HG02938 (cell line): ENCODE measurements at regions not wholly inside any gene's neighbourhood (a gene's known extent, or its start where the extent isn't known, plus 50 kb on each side); places are given as distances from the start of the nearest gene placed in this dataset.

Experiments
- ATAC-seq: cut with Tn5 transposase; IDR thresholded peaks from one replicate; pipeline ENCODE4 v1.9.1; 2021; ENCODE audit warnings: mild to moderate bottlenecking, moderate library complexity; ENCODE audit not compliant: unreplicated experiment

- ATAC-seq = peak; percentile 65
These were observed 147.4 kb upstream of the POU2AF2 start for GRCh38 chr11:111098091-111098490.

GRCh38 chr11:111097191-111097590 is 148.3 kb upstream of the POU2AF2 start:
- ATAC-seq = no peak

GRCh38 chr11:111095327-111095726 is 150.2 kb upstream of the POU2AF2 start:
- ATAC-seq = peak; percentile 57

- no peak for ATAC-seq
These were observed 152.5 kb upstream of the POU2AF2 start for GRCh38 chr11:111093061-111093460.

GRCh38 chr11:111091321-111091938 is 154.1 kb upstream of the POU2AF2 start:
- ATAC-seq = no peak

GRCh38 chr11:111089759-111090158 is 155.8 kb upstream of the POU2AF2 start:
- ATAC-seq = no peak

GRCh38 chr11:111088847-111089355 is 156.6 kb upstream of the POU2AF2 start:
- no peak for ATAC-seq

- no peak for ATAC-seq
These were observed 159.5 kb upstream of the POU2AF2 start for GRCh38 chr11:111086058-111086457.

- ATAC-seq = no peak
These were observed 162.9 kb upstream of the POU2AF2 start for GRCh38 chr11:111082664-111083063.

GRCh38 chr11:111081021-111081511 is 164.5 kb upstream of the POU2AF2 start:
- ATAC-seq = no peak

GRCh38 chr11:111077530-111078322 is 167.8 kb upstream of the POU2AF2 start:
- ATAC-seq = no peak

- ATAC-seq = no peak
These were observed 176.5 kb upstream of the POU2AF2 start for GRCh38 chr11:111069066-111069465.

- no peak for ATAC-seq
These were observed 177.5 kb upstream of the POU2AF2 start for GRCh38 chr11:111067994-111068393.

- ATAC-seq = no peak
These were observed 178.7 kb upstream of the POU2AF2 start for GRCh38 chr11:111066846-111067245.

GRCh38 chr11:111063726-111064517 is 181.6 kb upstream of the POU2AF2 start:
- ATAC-seq = no peak

GRCh38 chr11:111062420-111062819 is 183.1 kb upstream of the POU2AF2 start:
- no peak for ATAC-seq

- ATAC-seq = no peak
These were observed 185.8 kb upstream of the POU2AF2 start for GRCh38 chr11:111059726-111060125.

GRCh38 chr11:111049131-111049530 is 196.4 kb upstream of the POU2AF2 start:
- no peak for ATAC-seq

GRCh38 chr11:111047374-111047773 is 198.2 kb upstream of the POU2AF2 start:
- no peak for ATAC-seq

- ATAC-seq = no peak
These were observed 199.2 kb upstream of the POU2AF2 start for GRCh38 chr11:111046291-111046690.

- no peak for ATAC-seq
These were observed 199.7 kb upstream of the POU2AF2 start for GRCh38 chr11:111045874-111046273.
